H1 (cell line): ENCODE measurements at regions not wholly inside any gene's neighbourhood (a gene's known extent, or its start where the extent isn't known, plus 50 kb on each side); places are given as distances from the start of the nearest gene placed in this dataset.

Source experiments
- CTCF ChIA-PET: fragments of 300-600 bp; sonication (Branson Sonifier 250); formaldehyde crosslinking; loops from one replicate; lab custom pipeline; 2021; ENCODE audit not compliant: partially characterized antibody; lab: Charles Lee
- POLR2A ChIA-PET: fragments of 300-600 bp; sonication (Branson Sonifier 250); formaldehyde crosslinking; loops from one replicate; lab custom pipeline; 2021; ENCODE audit warnings: inconsistent platforms; ENCODE audit not compliant: partially characterized antibody; lab: Charles Lee
- DNase-seq, 2 experiments: peaks; one replicate each; pipeline versions ENCODE4 v3.0.0 to v3.0.0-alpha.2; 2010 to 2022; ENCODE audit warnings: low spot score in 2 of 2, low read depth in 1 of 2, mixed read lengths in 1 of 2
- FAIRE-seq: peaks from 2 replicates; lab custom pipeline; 2011; peaks lifted over from hg19 to GRCh38; lab: Jason Lieb, UNC
- H2AFZ ChIP-seq: 2 replicates; pipeline ENCODE4 v1.8.1; 2012; ENCODE audit warnings: low read length, inconsistent platforms
- H2AK5ac ChIP-seq: 2 replicates; pipeline ENCODE4 v1.6.1; 2013; ENCODE audit warnings: low read depth, low read length
- H2BK120ac ChIP-seq: replicated peaks from 2 replicates; pipeline ENCODE3; 2013; ENCODE audit warnings: low read depth, low read length, inconsistent platforms
- H2BK12ac ChIP-seq: 2 replicates; pipeline ENCODE4 v1.6.1; 2013; ENCODE audit warnings: low read depth, low read length
- H2BK15ac ChIP-seq: 2 replicates; pipeline ENCODE4 v1.6.1; 2013; ENCODE audit warnings: low read length
- H2BK20ac ChIP-seq: 2 replicates; pipeline ENCODE4 v1.6.1; 2013; ENCODE audit warnings: low read length
- H2BK5ac ChIP-seq: 2 replicates; pipeline ENCODE4 v1.6.1; 2013; ENCODE audit warnings: low read depth, low read length
- H3K14ac ChIP-seq: 2 replicates; pipeline ENCODE4 v1.6.1; 2013; ENCODE audit warnings: inconsistent platforms; ENCODE audit not compliant: insufficient read length
- H3K18ac ChIP-seq: 2 replicates; pipeline ENCODE4 v1.6.1; 2013; ENCODE audit warnings: low read length; ENCODE audit errors: extremely low read depth
- H3K23ac ChIP-seq: 2 replicates; pipeline ENCODE4 v1.6.1; 2013; ENCODE audit warnings: inconsistent platforms; ENCODE audit not compliant: insufficient read length
- H3K23me2 ChIP-seq: 2 replicates; pipeline ENCODE4 v1.6.1; 2013; ENCODE audit warnings: low read depth, low read length
- H3K27ac ChIP-seq: 2 replicates; pipeline ENCODE4 v1.6.1; 2011; ENCODE audit warnings: low read depth, low read length, inconsistent platforms
- H3K27me3 ChIP-seq, 4 experiments: replicated peaks in 1 of 4; 1 replicate in 1 of 4; 2 replicates in 3 of 4; pipeline versions ENCODE4 v1.6.1 to v1.8.1; 2011 to 2013; ENCODE audit warnings: low read length in 3 of 4, mild to moderate bottlenecking in 3 of 4, inconsistent platforms in 2 of 4, mixed read lengths in 2 of 4, moderate library complexity in 1 of 4; ENCODE audit not compliant: control insufficient read depth in 3 of 4, insufficient read depth in 3 of 4; ENCODE audit errors: extremely low read depth in 1 of 4
- H3K36me3 ChIP-seq, 4 experiments: 2 replicates each; pipeline versions ENCODE4 v1.6.1 to v1.8.1; 2011 to 2013; ENCODE audit warnings: mild to moderate bottlenecking in 4 of 4, low read length in 3 of 4, moderate library complexity in 2 of 4, control low read depth in 1 of 4, inconsistent platforms in 1 of 4; ENCODE audit not compliant: insufficient read depth in 4 of 4, control insufficient read depth in 2 of 4
- H3K4ac ChIP-seq: replicated peaks from 2 replicates; pipeline ENCODE3; 2013; ENCODE audit warnings: low read length, low read depth, mixed read lengths, inconsistent platforms; ENCODE audit not compliant: insufficient read length
- H3K4me1 ChIP-seq, 4 experiments: replicated peaks in 1 of 4; 1 replicate in 1 of 4; 2 replicates in 3 of 4; pipeline versions ENCODE4 v1.6.1 to v1.8.1; 2011 to 2013; ENCODE audit warnings: low read length in 3 of 4, inconsistent platforms in 2 of 4, mixed read lengths in 1 of 4; ENCODE audit not compliant: insufficient read depth in 4 of 4, control insufficient read depth in 3 of 4
- H3K4me2 ChIP-seq, 2 experiments: 2 replicates each; pipeline versions ENCODE4 v1.6.1 to v1.8.1; 2011 to 2013; ENCODE audit warnings: low read depth in 2 of 2, low read length in 2 of 2, control low read depth in 1 of 2, inconsistent platforms in 1 of 2, mild to moderate bottlenecking in 1 of 2; ENCODE audit not compliant: insufficient read depth in 1 of 2
- H3K4me3 ChIP-seq, 4 experiments: fragments of 200-600, 300-600 bp in 1 of 4; sonication (generic), shearing (Covaris generic), sonication (Bioruptor Twin) in 1 of 4; 2 replicates each; pipeline versions ENCODE4 v1.5.1 to v1.8.1; 2011 to 2016; ENCODE audit warnings: low read length in 4 of 4, low read depth in 3 of 4, control low read depth in 2 of 4, inconsistent platforms in 2 of 4, mild to moderate bottlenecking in 2 of 4, mixed read lengths in 1 of 4, moderate library complexity in 1 of 4; ENCODE audit not compliant: insufficient read depth in 2 of 4; ENCODE audit errors: extremely low read depth in 1 of 4
- H3K56ac ChIP-seq: replicated peaks from 2 replicates; pipeline ENCODE3; 2013; ENCODE audit warnings: low read depth, mild to moderate bottlenecking, mixed read lengths, low read length, inconsistent platforms; ENCODE audit not compliant: insufficient read length
- H3K79me1 ChIP-seq: 2 replicates; pipeline ENCODE4 v1.6.1; 2013; ENCODE audit warnings: low read depth, low read length, control low read depth
- H3K79me2 ChIP-seq, 2 experiments: 2 replicates each; pipeline versions ENCODE4 v1.6.1 to v1.8.1; 2012 to 2013; ENCODE audit warnings: low read length in 2 of 2, mild to moderate bottlenecking in 2 of 2, inconsistent platforms in 1 of 2; ENCODE audit not compliant: insufficient read depth in 2 of 2, control insufficient read depth in 1 of 2
- H3K9ac ChIP-seq, 4 experiments: replicated peaks in 1 of 4; 1 replicate in 1 of 4; 2 replicates in 3 of 4; pipeline versions ENCODE4 v1.6.1 to v1.8.1; 2011 to 2013; ENCODE audit warnings: low read depth in 3 of 4, low read length in 3 of 4, control low read depth in 2 of 4, mild to moderate bottlenecking in 2 of 4, moderate library complexity in 2 of 4, inconsistent platforms in 1 of 4; ENCODE audit errors: extremely low read depth in 1 of 4
- H3K9me3 ChIP-seq, 2 experiments: 2 replicates each; pipeline versions ENCODE4 v1.6.1 to v1.8.1; 2012 to 2013; ENCODE audit warnings: mild to moderate bottlenecking in 2 of 2, moderate library complexity in 2 of 2, control low read depth in 1 of 2, inconsistent platforms in 1 of 2, low read depth in 1 of 2, low read length in 1 of 2, mixed read lengths in 1 of 2; ENCODE audit not compliant: insufficient read depth in 2 of 2
- H4K20me1 ChIP-seq, 2 experiments: replicated peaks in 1 of 2; 2 replicates each; pipeline versions ENCODE3 to v1.8.1; 2011 to 2013; ENCODE audit warnings: inconsistent platforms in 2 of 2, low read length in 2 of 2, mild to moderate bottlenecking in 1 of 2; ENCODE audit not compliant: insufficient read depth in 2 of 2, control insufficient read depth in 1 of 2
- H4K5ac ChIP-seq: 2 replicates; pipeline ENCODE4 v1.6.1; 2013; ENCODE audit warnings: low read length, low read depth, mixed read lengths, inconsistent platforms; ENCODE audit not compliant: insufficient read length
- H4K8ac ChIP-seq: 2 replicates; pipeline ENCODE4 v1.8.0; 2013; ENCODE audit warnings: mild to moderate bottlenecking, moderate library complexity, low read length, inconsistent platforms; ENCODE audit not compliant: insufficient read depth; ENCODE audit errors: extremely low read depth
- H4K91ac ChIP-seq: replicated peaks from 2 replicates; pipeline ENCODE3; 2013; ENCODE audit warnings: low read length, mixed read lengths, inconsistent platforms; ENCODE audit not compliant: insufficient read length
- BCL11A ChIP-seq, 2 experiments: IDR thresholded peaks; one replicate each; pipeline ENCODE4 v1.6.1; 2011; ENCODE audit warnings: low read depth in 2 of 2, low read length in 2 of 2, mild to moderate bottlenecking in 2 of 2
- CTCF ChIP-seq, 3 experiments: IDR thresholded peaks; 1 replicate in 2 of 3; 2 replicates in 1 of 3; pipeline versions ENCODE4 v1.5.1 to v1.6.1; 2011; ENCODE audit warnings: low read length in 3 of 3, mild to moderate bottlenecking in 3 of 3, inconsistent platforms in 2 of 3, low read depth in 1 of 3, moderate library complexity in 1 of 3; ENCODE audit not compliant: insufficient read depth in 1 of 3; ENCODE audit errors: control extremely low read depth in 1 of 3
- RAD21 ChIP-seq, 2 experiments: IDR thresholded peaks in 1 of 2; conservative IDR thresholded peaks in 1 of 2; 2 replicates each; pipeline ENCODE4 v1.6.1; 2011; ENCODE audit warnings: low read depth in 2 of 2, low read length in 2 of 2, improper control_type of control experiment in 1 of 2, inconsistent platforms in 1 of 2, mild to moderate bottlenecking in 1 of 2, moderate library complexity in 1 of 2
- WGBS, 2 experiments: shearing (Covaris generic) in 1 of 2; methylation state at CpG; one replicate each; pipeline versions ENCODE4 v1.1.6 to v1.1.7; 2013 to 2015; ENCODE audit warnings: low lambda C conversion rate in 2 of 2, mixed read lengths in 2 of 2, inconsistent platforms in 1 of 2, low coverage in 1 of 2, missing lambda C conversion rate in 1 of 2; ENCODE audit not compliant: insufficient replicate concordance in 2 of 2, insufficient coverage in 1 of 2, insufficient read length in 1 of 2; ENCODE audit errors: extremely low coverage in 1 of 2, missing lambda C conversion rate in 1 of 2; 5-methylcytosine and 5-hydroxymethylcytosine counted together

GRCh38 chr17:22703204-22703603 is 1010.9 kb downstream of the KCNJ18 start:
- Histone ChIP-seq H2BK15ac (no peak overlapping the region), H3K36me3 (no peaks in the 10 kb centered on the region), H3K23me2 (no peaks in the 10 kb centered on the region), H3K9me3 (peaks cover 44 to 60% of the 10 kb centered on the region in 2 experiments), H4K20me1 (no peaks in the 10 kb centered on the region), H3K79me1 (no peaks in the 10 kb centered on the region), H3K4me3 (no peak overlapping the region), H3K18ac (no peak overlapping the region), H3K23ac (no peak overlapping the region), H3K4ac (no peak overlapping the region), H3K56ac (no peak overlapping the region), H2BK120ac (no peak overlapping the region), H3K4me2 (no peak overlapping the region), H2AFZ (no peak overlapping the region), H4K8ac (no peak overlapping the region), H3K27me3 (no peaks in the 10 kb centered on the region), H2BK5ac (no peak overlapping the region), H3K27ac (no peak overlapping the region), H4K5ac (no peak overlapping the region), H4K91ac (no peak overlapping the region), H3K14ac (no peak overlapping the region), H2BK12ac (no peak overlapping the region), H2AK5ac (no peak overlapping the region), H3K79me2 (no peaks in the 10 kb centered on the region), H2BK20ac (no peak overlapping the region), H3K9ac (no peak overlapping the region), H3K4me1 (no peaks in the 10 kb centered on the region)
- no peak for TF ChIP-seq BCL11A (IDR thresholded peaks at IDR 0.05; ENCODE audit: low read depth in 2 of 2, low read length in 2 of 2)
- TF ChIP-seq RAD21 (IDR thresholded peaks at IDR 0.05 in 1 of 2, conservative IDR thresholded peaks at IDR 0.05 in 1 of 2; ENCODE audit: low read depth in 2 of 2, low read length in 2 of 2), result peak in 1 of 2 experiments; percentile 14; a peak in 2 of 4 replicates
- TF ChIP-seq CTCF (IDR thresholded peaks at IDR 0.05; ENCODE audit: control extremely low read depth in 1 of 3, insufficient read depth in 1 of 3, low read depth in 1 of 3, low read length in 3 of 3), result peak in 2 of 3 experiments; percentile 15 to 49; a peak in 2 of 4 replicates
- ChIA-PET POLR2A (no interaction called here), CTCF (no interaction called here)
- DNase-seq, result no peak
- 74% methylated on average over 12 of the region's 14 CpGs; no CpG with 5 or more reads in 1 of the 2 experiments for WGBS, 2 experiments
- no peak for FAIRE-seq
